ENCODE measurements at regions not wholly inside any gene's neighbourhood (a gene's known extent, or its start where the extent isn't known, plus 50 kb on each side); places are given as distances from the start of the nearest gene placed in this dataset.
"Not testable (repeated sequence)": the region's sequence is repeated elsewhere in the genome, so short reads cannot be mapped to it uniquely, and the experiment has no call there.

- DNase-seq, result no peak
These were observed 148.6 kb upstream of the ZC3H12A start for GRCh38 chr1:37325509-37326437.

GRCh38 chr1:37332126-37332525 is 142.3 kb upstream of the ZC3H12A start:
- DNase-seq, result no peak

- DNase-seq, result no peak
These were observed 135.7 kb upstream of the ZC3H12A start for GRCh38 chr1:37338658-37339057.

GRCh38 chr1:37342736-37343135 is 131.6 kb upstream of the ZC3H12A start:
- DNase-seq, result no peak

GRCh38 chr1:37347104-37347649 is 127.2 kb upstream of the ZC3H12A start:
- no peak for DNase-seq

GRCh38 chr1:37353871-37354270 is 120.5 kb upstream of the ZC3H12A start:
- no peak for DNase-seq

GRCh38 chr1:37354876-37355650 is 119.3 kb upstream of the ZC3H12A start:
- DNase-seq, result no peak

GRCh38 chr1:37358992-37359391 is 115.4 kb upstream of the ZC3H12A start:
- no peak for DNase-seq

GRCh38 chr1:37360011-37360410 is 114.4 kb upstream of the ZC3H12A start:
- DNase-seq, result no peak

GRCh38 chr1:37362594-37363385 is 111.6 kb upstream of the ZC3H12A start:
- DNase-seq, result no peak

- no peak for DNase-seq
These were observed 110.8 kb upstream of the ZC3H12A start for GRCh38 chr1:37363535-37363934.

- not testable (repeated sequence) for DNase-seq
These were observed 105.6 kb upstream of the ZC3H12A start for GRCh38 chr1:37368665-37369315.

GRCh38 chr1:37372302-37372701 is 102.1 kb upstream of the ZC3H12A start:
- DNase-seq, result no peak

- DNase-seq, result no peak
These were observed 101.7 kb upstream of the ZC3H12A start for GRCh38 chr1:37372711-37373110.

- DNase-seq, result no peak
These were observed 101.0 kb upstream of the ZC3H12A start for GRCh38 chr1:37373413-37373812.

GRCh38 chr1:37380546-37380945 is 93.8 kb upstream of the ZC3H12A start:
- DNase-seq, result not testable (repeated sequence)

- DNase-seq, result no peak
These were observed 86.5 kb upstream of the ZC3H12A start for GRCh38 chr1:37387854-37388253.

GRCh38 chr1:37389327-37389726 is 85.1 kb upstream of the ZC3H12A start:
- no peak for DNase-seq

- peak; percentile 79 for DNase-seq
These were observed 83.0 kb upstream of the ZC3H12A start for GRCh38 chr1:37391211-37392011.

GRCh38 chr1:37392051-37392450 is 82.3 kb upstream of the ZC3H12A start:
- no peak for DNase-seq

Measured in NCI-H2107 (cell line).